ENCODE measurements at regions not wholly inside any gene's neighbourhood (a gene's known extent, or its start where the extent isn't known, plus 50 kb on each side); places are given as distances from the start of the nearest gene placed in this dataset.

GRCh38 chr10:43888586-43888985, 239.9 kb upstream of the ZNF32 start:
- DNase-seq, result no peak

GRCh38 chr10:43885842-43886241, 237.2 kb upstream of the ZNF32 start:
- no peak for DNase-seq

GRCh38 chr10:43885252-43885651, 236.6 kb upstream of the ZNF32 start:
- DNase-seq, result no peak

- no peak for DNase-seq
These were observed 235.9 kb upstream of the ZNF32 start for GRCh38 chr10:43884501-43885105.

GRCh38 chr10:43882711-43883110, 234.0 kb upstream of the ZNF32 start:
- DNase-seq, result no peak

GRCh38 chr10:43881657-43882056, 233.0 kb upstream of the ZNF32 start:
- no peak for DNase-seq

- DNase-seq, result no peak
These were observed 231.5 kb upstream of the ZNF32 start for GRCh38 chr10:43880160-43880559.

GRCh38 chr10:43879742-43880141, 231.1 kb upstream of the ZNF32 start:
- DNase-seq, result no peak

GRCh38 chr10:43879162-43879561, 230.5 kb upstream of the ZNF32 start:
- DNase-seq, result no peak

GRCh38 chr10:43878386-43878785, 229.7 kb upstream of the ZNF32 start:
- DNase-seq, result no peak

- DNase-seq, result no peak
These were observed 228.3 kb upstream of the ZNF32 start for GRCh38 chr10:43876976-43877375.

GRCh38 chr10:43874984-43875383, 226.3 kb upstream of the ZNF32 start:
- DNase-seq, result no peak

- no peak for DNase-seq
These were observed 225.0 kb upstream of the ZNF32 start for GRCh38 chr10:43873717-43874116.

- DNase-seq, result no peak
These were observed 224.0 kb upstream of the ZNF32 start for GRCh38 chr10:43872644-43873043.

- no peak for DNase-seq
These were observed 222.9 kb upstream of the ZNF32 start for GRCh38 chr10:43871545-43871944.

- DNase-seq, result no peak
These were observed 222.3 kb upstream of the ZNF32 start for GRCh38 chr10:43870968-43871439.

- no peak for DNase-seq
These were observed 221.1 kb upstream of the ZNF32 start for GRCh38 chr10:43869669-43870322.

- DNase-seq, result no peak
These were observed 220.3 kb upstream of the ZNF32 start for GRCh38 chr10:43868952-43869351.

- no peak for DNase-seq
These were observed 219.2 kb upstream of the ZNF32 start for GRCh38 chr10:43867667-43868565.

GRCh38 chr10:43867113-43867512, 218.4 kb upstream of the ZNF32 start:
- DNase-seq, result no peak

- no peak for DNase-seq
These were observed 218.0 kb upstream of the ZNF32 start for GRCh38 chr10:43866712-43867111.

- no peak for DNase-seq
These were observed 216.8 kb upstream of the ZNF32 start for GRCh38 chr10:43865265-43866135.

GRCh38 chr10:43864656-43865055, 216.0 kb upstream of the ZNF32 start:
- DNase-seq, result no peak

All from activated CD4-positive, alpha-beta T cell treated with anti-CD3 and anti-CD28 coated beads, Interleukin-2, amount 50 U/mL, for 1 hour (primary cell).